GM23248 (cell line): ENCODE measurements at regions not wholly inside any gene's neighbourhood (a gene's known extent, or its start where the extent isn't known, plus 50 kb on each side); places are given as distances from the start of the nearest gene placed in this dataset.

Source experiments
- DNase-seq: peaks from one replicate; pipeline ENCODE4 v3.0.0-alpha.2; 2015
- H2AFZ ChIP-seq: fragments of 200-600 bp; sonication (generic); 2 replicates; pipeline ENCODE4 v1.6.1; 2016; ENCODE audit warnings: antibody characterized with exemption
- H3F3A ChIP-seq: fragments of 200-600 bp; sonication (generic); 2 replicates; pipeline ENCODE4 v1.6.1; 2016; ENCODE audit warnings: mild to moderate bottlenecking, antibody characterized with exemption, mixed run types; ENCODE audit not compliant: insufficient read depth
- H3K27ac ChIP-seq: fragments of 200-600 bp; sonication (generic); 2 replicates; pipeline ENCODE4 v1.5.1; 2016; ENCODE audit warnings: mild to moderate bottlenecking
- H3K27me3 ChIP-seq: fragments of 200-600 bp; sonication (generic); replicated peaks from 2 replicates; pipeline ENCODE4 v1.6.1; 2016; ENCODE audit warnings: mild to moderate bottlenecking; ENCODE audit not compliant: insufficient read depth
- H3K36me3 ChIP-seq: fragments of 200-600 bp; sonication (generic); 2 replicates; pipeline ENCODE4 v1.6.1; 2016; ENCODE audit warnings: low read depth, mild to moderate bottlenecking
- H3K4me1 ChIP-seq: fragments of 200-600 bp; sonication (generic); 2 replicates; pipeline ENCODE4 v1.6.1; 2016; ENCODE audit warnings: mild to moderate bottlenecking; ENCODE audit not compliant: insufficient read depth
- H3K4me2 ChIP-seq: fragments of 200-600 bp; sonication (generic); one replicate; pipeline ENCODE4 v1.6.1; 2016; ENCODE audit warnings: mild to moderate bottlenecking; ENCODE audit not compliant: unreplicated experiment
- H3K4me3 ChIP-seq: fragments of 200-600 bp; sonication (generic); 2 replicates; pipeline ENCODE4 v1.5.1; 2016; ENCODE audit warnings: mild to moderate bottlenecking
- H3K79me2 ChIP-seq: fragments of 200-600 bp; sonication (generic); 2 replicates; pipeline ENCODE4 v1.6.1; 2016; ENCODE audit warnings: mild to moderate bottlenecking; ENCODE audit not compliant: insufficient read depth
- H3K9ac ChIP-seq: fragments of 200-600 bp; sonication (generic); 2 replicates; pipeline ENCODE4 v1.6.1; 2016; ENCODE audit warnings: mild to moderate bottlenecking
- H3K9me2 ChIP-seq: fragments of 200-600 bp; sonication (generic); 2 replicates; pipeline ENCODE4 v1.6.1; 2016; ENCODE audit warnings: mixed run types, mild to moderate bottlenecking, moderate library complexity; ENCODE audit not compliant: insufficient read depth
- H3K9me3 ChIP-seq: fragments of 200-600 bp; sonication (generic); one replicate; pipeline ENCODE4 v1.6.1; 2017; ENCODE audit warnings: low read depth
- H4K20me1 ChIP-seq: fragments of 200-600 bp; sonication (generic); 2 replicates; pipeline ENCODE4 v1.6.0; 2016; ENCODE audit not compliant: insufficient read depth
- EZH2 ChIP-seq: fragments of 200-600 bp; sonication (generic); IDR thresholded peaks from 2 replicates; pipeline ENCODE4 v1.6.1; 2018; ENCODE audit warnings: antibody characterized with exemption, mild to moderate bottlenecking; ENCODE audit not compliant: insufficient read depth, poor library complexity, severe bottlenecking
- EZH2phosphoT487 ChIP-seq: fragments of 200-600 bp; sonication (generic); IDR thresholded peaks from 2 replicates; pipeline ENCODE4 v1.6.1; 2018; ENCODE audit warnings: antibody characterized with exemption, moderate library complexity, mild to moderate bottlenecking, low read depth; ENCODE audit not compliant: insufficient read depth
- WGBS, 2 experiments: methylation state at CpG; one replicate each; pipeline ENCODE4 v1.1.6; 2015 to 2017; ENCODE audit warnings: low lambda C conversion rate in 2 of 2, low coverage in 1 of 2; ENCODE audit errors: missing lambda C conversion rate in 2 of 2; 5-methylcytosine and 5-hydroxymethylcytosine counted together
- in situ Hi-C: fragments of 300-500 bp; cut with MboI; formaldehyde crosslinking; loops from 2 replicates; pipeline ENCODE4 v1.15.0; 2020

- in situ Hi-C loops = no loop called here
- peak; percentile 92 for DNase-seq
- Histone ChIP-seq H3K27me3 (no peaks in the 10 kb centered on the region), H3K79me2 (peaks cover 14% of the 10 kb centered on the region), H3K9me2 (no peaks in the 10 kb centered on the region), H3K36me3 (no peaks in the 10 kb centered on the region), H3F3A (peaks cover 83% of the 10 kb centered on the region), H2AFZ (no peak overlapping the region), H4K20me1 (no peaks in the 10 kb centered on the region), H3K9ac (peak overlapping the region; percentile 83), H3K4me1 (peaks cover 69% of the 10 kb centered on the region), H3K9me3 (no peaks in the 10 kb centered on the region), H3K4me3 (no peak overlapping the region), H3K4me2 (peak overlapping the region; percentile 9), H3K27ac (peak overlapping the region; percentile 97)
- TF ChIP-seq EZH2phosphoT487 = no peak
- no peak for TF ChIP-seq EZH2
- 5 to 9% methylated on average over 5 of the region's 5 CpGs for WGBS, 2 experiments
These were observed 67.7 kb downstream of the MCFD2 start for GRCh38 chr2:46847726-46848412.

GRCh38 chr2:46847185-46847710 lies 68.4 kb downstream of the MCFD2 start:
- Histone ChIP-seq H3K36me3 (no peaks in the 10 kb centered on the region), H3K9me3 (no peaks in the 10 kb centered on the region), H3K4me3 (no peak overlapping the region), H3K9me2 (no peaks in the 10 kb centered on the region), H3K27ac (peak overlapping the region; percentile 97), H3K4me1 (peaks cover 63% of the 10 kb centered on the region), H3K27me3 (no peaks in the 10 kb centered on the region), H3K79me2 (peaks cover 12% of the 10 kb centered on the region; the same call in 1 of the 2 replicates), H3F3A (peaks cover 82% of the 10 kb centered on the region), H2AFZ (no peak overlapping the region), H3K9ac (peak overlapping the region; percentile 83), H3K4me2 (peak overlapping the region; percentile 9), H4K20me1 (no peaks in the 10 kb centered on the region)
- TF ChIP-seq EZH2 = no peak
- no peak for TF ChIP-seq EZH2phosphoT487
- in situ Hi-C loops = no loop called here
- 1 to 3% methylated on average over 12 of the region's 12 CpGs for WGBS, 2 experiments
- DNase-seq = peak; percentile 98

- no peak overlapping the region for H3K4me3 ChIP-seq
- peaks cover 83% of the 10 kb centered on the region for H3F3A ChIP-seq
- no peaks in the 10 kb centered on the region for H3K36me3 ChIP-seq
- no peak overlapping the region for H3K4me2 ChIP-seq
- in situ Hi-C loops = no loop called here
- peaks cover 60% of the 10 kb centered on the region for H3K4me1 ChIP-seq
- peaks cover 8% of the 10 kb centered on the region; the same call in 1 of the 2 replicates for H3K79me2 ChIP-seq
- H3K27me3 ChIP-seq = no peaks in the 10 kb centered on the region
- no peaks in the 10 kb centered on the region for H3K9me2 ChIP-seq
- no peak overlapping the region for H2AFZ ChIP-seq
- no peaks in the 10 kb centered on the region for H4K20me1 ChIP-seq
- TF ChIP-seq EZH2phosphoT487 (no peak), EZH2 (no peak)
- H3K9me3 ChIP-seq = no peaks in the 10 kb centered on the region
- peak overlapping the region; percentile 97 for H3K27ac ChIP-seq
- DNase-seq = peak; percentile 64
- WGBS, 2 experiments = 36 to 39% methylated on average over 4 of the region's 4 CpGs
- H3K9ac ChIP-seq = peak overlapping the region; percentile 83
These were observed 69.1 kb downstream of the MCFD2 start for GRCh38 chr2:46846536-46846935.

GRCh38 chr2:46845542-46846486 lies 69.8 kb downstream of the MCFD2 start:
- TF ChIP-seq EZH2phosphoT487 (no peak), EZH2 (no peak)
- Histone ChIP-seq H2AFZ (no peak overlapping the region), H3K4me2 (no peak overlapping the region), H3K9me2 (no peaks in the 10 kb centered on the region), H3K27ac (peak overlapping the region; percentile 97), H3K9me3 (no peaks in the 10 kb centered on the region), H4K20me1 (no peaks in the 10 kb centered on the region), H3F3A (peaks cover 84% of the 10 kb centered on the region), H3K9ac (peak overlapping the region; percentile 83), H3K4me3 (no peak overlapping the region), H3K79me2 (peaks cover 8% of the 10 kb centered on the region; the same call in 1 of the 2 replicates), H3K27me3 (no peaks in the 10 kb centered on the region), H3K4me1 (peaks cover 56% of the 10 kb centered on the region), H3K36me3 (no peaks in the 10 kb centered on the region)
- peak; percentile 34 for DNase-seq
- 30 to 31% methylated on average over 16 of the region's 16 CpGs for WGBS, 2 experiments
- in situ Hi-C loops = no loop called here
